IPS DF 4.7 (cell line): ENCODE measurements at regions not wholly inside any gene's neighbourhood (a gene's known extent, or its start where the extent isn't known, plus 50 kb on each side); places are given as distances from the start of the nearest gene placed in this dataset.
"Not testable (repeated sequence)": the region's sequence is repeated elsewhere in the genome, so short reads cannot be mapped to it uniquely, and the experiment has no call there.

Source experiments
- DNase-seq: peaks from one replicate; pipeline ENCODE4 v3.0.0-alpha.2; 2013; ENCODE audit warnings: low spot score; ENCODE audit errors: extremely low read depth

DNA sequence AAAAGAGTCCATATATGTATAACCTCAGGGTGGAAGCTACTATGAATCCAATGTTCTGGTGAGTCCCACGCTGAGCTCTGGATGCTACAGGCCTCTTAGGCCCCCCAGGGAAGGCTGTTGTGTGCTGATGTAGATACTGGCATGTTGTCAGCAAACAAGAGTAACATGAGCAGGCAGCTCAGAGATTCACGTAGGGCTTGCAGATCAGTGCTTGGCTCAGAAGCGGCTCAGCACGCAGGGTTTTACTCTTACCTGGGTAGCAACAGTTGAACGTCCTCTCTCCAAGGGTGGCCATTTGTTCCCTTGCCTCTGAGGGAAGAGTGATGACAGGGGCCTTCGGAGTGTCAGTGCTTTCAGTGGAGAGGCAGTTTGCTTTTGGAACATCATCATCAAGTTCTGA is 93.4 kb downstream of the ZFP64 start:
- DNase-seq, result no peak

DNA sequence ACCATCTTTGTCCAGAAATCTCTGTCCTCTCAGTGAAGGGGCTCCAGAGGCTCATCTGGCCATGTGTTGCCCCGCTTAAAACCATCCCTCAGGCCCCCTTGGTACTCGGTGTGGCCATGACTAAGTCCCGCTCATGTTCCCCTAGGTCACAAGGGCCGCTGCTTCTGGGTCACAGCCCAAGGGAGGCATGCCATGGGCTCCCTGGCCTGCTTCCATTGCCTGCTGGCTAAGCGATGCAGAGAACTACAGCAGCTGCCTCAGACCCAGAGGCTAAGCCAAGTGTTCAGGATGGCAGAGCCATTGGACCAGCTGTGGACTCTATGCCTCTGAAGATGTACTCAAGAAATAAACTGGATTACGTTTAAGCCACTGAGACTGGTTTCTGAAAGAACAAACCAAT is 95.5 kb downstream of the ZFP64 start:
- DNase-seq, result no peak

DNA sequence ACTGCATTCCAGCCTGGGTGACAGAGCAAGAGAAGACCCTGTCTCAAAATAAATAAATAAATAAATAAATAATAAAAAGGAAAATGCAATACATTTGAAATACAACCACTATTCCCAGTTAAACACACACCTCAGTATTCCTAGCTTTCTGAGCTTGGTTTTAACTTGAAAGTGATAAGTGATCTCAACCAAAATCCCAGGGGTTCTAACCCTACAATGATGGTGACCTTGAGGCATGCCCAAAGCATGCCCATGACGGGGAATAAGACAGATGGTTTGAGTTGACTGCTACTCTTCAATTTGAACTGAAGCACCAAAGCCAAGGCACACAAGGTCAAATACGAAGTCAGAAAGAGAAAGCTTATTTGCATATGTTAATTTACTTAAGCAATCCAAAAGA is 96.9 kb downstream of the ZFP64 start:
- DNase-seq, result no peak

- DNase-seq, result no peak
Observed at GRCh38 chr20:52093575-52093974, 98.0 kb downstream of the ZFP64 start.

- DNase-seq, result no peak
Observed at GRCh38 chr20:52090035-52090434, 101.5 kb downstream of the ZFP64 start.

DNA sequence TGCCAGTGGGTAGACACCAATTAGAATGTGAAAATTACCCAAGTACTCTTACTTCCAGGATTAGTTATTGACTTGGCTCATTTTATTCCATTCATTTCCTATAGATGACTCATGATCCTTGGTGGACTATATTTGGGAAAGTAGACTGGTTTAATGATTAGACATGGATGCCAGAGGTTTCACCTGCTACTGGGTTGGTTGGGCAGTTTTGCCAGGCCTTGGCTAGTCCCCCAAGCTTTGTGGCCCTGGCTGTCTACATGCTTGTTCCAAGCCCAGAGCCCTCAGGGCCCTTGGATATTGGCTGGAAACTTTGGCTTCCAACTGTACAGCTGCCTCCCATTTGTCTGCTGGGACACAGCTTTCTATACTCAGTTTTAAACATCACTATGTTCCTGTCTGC is 104.1 kb downstream of the ZFP64 start:
- no peak for DNase-seq

- DNase-seq, result no peak
Observed at GRCh38 chr20:52086878-52087277, 104.7 kb downstream of the ZFP64 start.

DNA sequence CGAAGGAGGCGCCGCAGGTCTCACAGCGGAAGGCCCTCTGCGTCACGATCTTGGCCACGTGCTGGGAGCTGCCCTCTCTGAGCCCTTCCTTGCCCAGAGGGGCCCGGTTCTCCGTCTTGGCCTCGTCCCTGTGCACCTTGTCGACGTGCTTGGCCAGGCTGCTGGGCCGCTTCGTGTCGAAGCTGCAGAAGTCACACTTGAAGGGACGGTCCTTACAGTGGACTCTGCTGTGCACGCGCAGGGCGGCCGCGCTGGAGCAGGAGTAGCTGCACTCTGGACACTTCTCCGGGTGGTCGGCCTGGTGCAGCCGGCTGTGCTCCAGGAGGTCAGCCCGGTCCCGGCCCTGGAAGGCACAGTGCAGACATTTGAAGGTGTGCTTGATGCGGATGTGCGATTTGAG is 106.9 kb downstream of the ZFP64 start:
- no peak for DNase-seq

DNA sequence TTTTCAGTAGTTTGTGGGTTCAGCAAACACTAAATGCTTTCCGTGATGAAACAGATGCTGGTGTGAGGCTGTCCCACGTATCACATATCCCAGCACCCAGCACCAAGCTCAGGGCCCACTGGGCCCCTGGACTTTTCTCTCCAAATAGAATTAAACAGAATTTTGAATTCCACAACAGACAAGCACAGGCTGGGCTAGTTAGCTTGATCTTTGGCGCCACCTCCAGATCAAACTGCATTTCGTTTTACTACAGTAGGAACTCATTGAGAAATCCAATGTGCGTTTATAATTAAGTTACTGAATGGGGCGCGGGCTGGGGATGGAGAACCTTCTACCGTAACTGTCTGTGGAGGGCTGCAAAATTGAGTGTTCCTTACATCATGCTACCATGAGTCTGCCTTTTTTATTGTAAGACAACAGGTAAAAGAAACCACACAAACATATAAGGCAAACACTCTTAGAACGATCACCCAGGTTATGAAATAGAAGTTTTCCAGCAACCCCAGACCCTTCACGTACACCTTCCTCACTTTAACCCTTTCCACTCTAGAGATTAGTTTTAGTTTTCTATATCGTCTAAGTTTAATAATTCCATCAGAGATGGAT is 107.8 kb downstream of the ZFP64 start:
- DNase-seq, result no peak

DNA sequence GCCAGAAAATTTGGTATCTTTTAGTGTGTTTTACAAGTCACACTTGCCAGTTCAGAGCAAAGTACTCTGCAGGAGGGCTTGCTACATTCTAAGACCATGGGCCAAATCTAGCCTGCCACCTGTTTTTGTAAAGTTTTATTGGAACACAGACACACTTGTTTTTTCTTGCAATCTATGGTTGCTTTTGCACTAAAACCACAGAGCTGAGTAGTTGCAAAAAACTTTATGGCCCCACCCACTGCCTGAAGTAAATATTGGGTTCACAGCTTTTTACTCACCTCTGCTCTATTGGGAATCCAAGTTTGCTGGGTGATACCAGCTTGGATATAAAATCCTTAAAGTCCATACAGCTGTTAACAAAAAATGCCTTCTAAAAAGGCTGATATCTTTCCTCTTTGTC is 109.0 kb downstream of the ZFP64 start:
- no peak for DNase-seq

DNA sequence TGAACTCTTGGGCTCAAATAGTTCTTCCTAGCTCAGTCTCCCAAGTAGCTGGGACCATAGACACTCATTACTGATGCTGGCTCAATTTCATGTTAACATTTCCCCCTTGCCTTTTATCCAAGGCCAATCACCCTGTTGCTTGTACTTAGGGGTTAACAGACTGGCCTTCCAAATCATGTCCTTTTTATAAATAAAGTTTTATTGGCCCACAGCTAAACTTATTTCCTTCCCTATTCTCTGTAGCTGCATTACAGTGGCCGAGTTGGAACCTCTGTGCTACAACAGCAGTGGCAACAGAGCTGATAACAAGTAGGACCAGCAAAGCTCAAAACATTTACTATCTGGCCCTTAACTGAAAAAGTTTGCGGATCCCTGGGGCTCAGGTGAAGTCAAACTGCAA is 109.8 kb downstream of the ZFP64 start:
- DNase-seq, result no peak

DNA sequence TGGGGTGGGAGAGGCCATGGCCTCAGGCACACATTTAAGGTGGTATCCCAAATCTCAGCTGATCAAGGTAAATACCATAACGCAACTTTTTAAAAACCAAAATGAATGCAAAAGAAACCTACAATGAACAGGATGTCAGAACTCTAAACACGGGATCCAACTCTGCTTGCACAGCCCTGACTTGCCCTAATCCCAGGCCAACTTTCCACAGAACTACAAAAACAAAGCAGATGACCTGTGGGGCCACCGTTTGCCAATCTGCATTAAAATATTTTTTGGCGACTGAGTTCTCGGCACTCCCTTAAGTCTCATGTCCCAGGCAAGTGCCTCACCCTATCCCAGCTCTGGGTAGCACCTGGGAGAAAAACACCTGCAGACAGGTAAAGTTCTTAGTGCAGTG is 110.5 kb downstream of the ZFP64 start:
- DNase-seq, result no peak

DNA sequence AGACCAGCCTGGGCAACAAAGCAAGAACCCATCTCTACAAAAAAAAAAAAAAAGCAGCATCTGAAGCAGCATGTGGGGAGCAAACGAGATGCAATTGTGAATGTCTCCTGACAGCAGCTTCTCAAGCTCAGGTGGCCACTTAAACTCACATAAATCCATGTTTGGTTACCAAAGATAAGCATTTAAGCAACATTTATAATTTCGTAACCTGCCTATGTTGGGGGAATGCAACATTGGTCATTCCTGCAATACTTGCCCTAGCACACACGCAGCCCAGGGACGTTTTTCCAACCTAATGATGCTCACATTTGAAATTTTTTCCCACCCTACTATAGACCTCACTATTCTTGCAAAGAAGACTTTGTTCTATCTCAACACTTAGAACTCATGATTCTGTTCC is 113.3 kb downstream of the ZFP64 start:
- DNase-seq, result no peak

DNA sequence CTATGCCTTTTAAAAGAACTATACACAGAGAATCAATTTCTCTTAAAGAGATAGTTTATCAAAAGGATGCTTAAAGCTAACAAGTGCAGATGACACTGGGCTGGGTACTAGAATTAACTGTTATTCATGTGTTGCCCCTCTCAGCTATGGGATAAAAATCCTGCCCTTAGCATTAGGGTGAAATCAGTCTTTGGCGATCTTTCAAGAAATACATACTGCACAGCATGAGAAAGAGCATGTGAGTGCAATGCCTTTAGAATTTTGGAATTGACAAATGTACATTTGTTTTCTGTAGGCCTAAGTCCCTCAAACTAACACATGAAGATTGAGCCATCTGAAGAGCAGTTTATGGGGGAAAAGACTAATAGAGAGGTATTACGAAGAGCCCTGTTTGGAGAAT is 115.4 kb downstream of the ZFP64 start:
- DNase-seq, result no peak

DNA sequence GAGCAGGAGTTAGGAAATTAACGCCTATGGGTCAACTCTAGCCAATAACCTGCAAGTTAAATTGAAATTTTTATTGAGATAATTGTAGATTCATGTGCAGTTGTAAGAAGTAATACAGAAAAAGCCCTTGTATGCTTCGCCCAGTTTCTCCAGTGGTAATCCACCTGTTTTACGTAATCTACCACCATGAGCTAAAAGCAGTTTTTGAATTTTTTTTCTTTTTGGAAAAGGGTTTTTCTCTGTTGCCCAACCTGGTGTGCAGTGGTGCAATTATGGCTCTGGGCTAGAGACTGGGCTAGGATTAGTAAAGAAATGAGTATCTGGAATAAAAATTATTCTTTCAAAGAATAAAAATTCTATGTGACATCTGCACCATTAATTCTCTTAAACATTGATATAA is 116.2 kb downstream of the ZFP64 start:
- no peak for DNase-seq

DNA sequence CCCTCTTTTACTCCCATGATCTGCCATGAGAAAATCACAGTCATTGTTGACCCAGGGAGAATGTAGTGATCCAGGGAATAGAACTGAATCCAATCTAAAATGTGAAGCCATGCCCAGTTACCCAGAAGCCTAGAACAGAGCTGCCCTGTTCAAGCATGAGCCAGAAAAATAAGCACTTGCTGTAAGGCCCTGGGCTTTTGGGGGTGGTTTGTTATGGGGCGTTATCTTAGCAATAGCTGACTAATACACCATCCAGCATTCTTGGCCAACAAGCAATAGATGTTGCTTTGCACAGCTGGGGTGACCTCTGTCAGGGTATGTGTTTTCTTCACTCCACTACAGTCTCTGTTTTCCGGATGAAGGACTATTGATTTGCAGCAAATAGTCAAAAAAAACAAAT is 120.4 kb downstream of the ZFP64 start:
- DNase-seq, result no peak

GRCh38 chr20:52064931-52065330 is 126.6 kb downstream of the ZFP64 start:
- no peak for DNase-seq

- DNase-seq, result no peak
Observed at GRCh38 chr20:52062452-52063209, 128.9 kb downstream of the ZFP64 start.

DNA sequence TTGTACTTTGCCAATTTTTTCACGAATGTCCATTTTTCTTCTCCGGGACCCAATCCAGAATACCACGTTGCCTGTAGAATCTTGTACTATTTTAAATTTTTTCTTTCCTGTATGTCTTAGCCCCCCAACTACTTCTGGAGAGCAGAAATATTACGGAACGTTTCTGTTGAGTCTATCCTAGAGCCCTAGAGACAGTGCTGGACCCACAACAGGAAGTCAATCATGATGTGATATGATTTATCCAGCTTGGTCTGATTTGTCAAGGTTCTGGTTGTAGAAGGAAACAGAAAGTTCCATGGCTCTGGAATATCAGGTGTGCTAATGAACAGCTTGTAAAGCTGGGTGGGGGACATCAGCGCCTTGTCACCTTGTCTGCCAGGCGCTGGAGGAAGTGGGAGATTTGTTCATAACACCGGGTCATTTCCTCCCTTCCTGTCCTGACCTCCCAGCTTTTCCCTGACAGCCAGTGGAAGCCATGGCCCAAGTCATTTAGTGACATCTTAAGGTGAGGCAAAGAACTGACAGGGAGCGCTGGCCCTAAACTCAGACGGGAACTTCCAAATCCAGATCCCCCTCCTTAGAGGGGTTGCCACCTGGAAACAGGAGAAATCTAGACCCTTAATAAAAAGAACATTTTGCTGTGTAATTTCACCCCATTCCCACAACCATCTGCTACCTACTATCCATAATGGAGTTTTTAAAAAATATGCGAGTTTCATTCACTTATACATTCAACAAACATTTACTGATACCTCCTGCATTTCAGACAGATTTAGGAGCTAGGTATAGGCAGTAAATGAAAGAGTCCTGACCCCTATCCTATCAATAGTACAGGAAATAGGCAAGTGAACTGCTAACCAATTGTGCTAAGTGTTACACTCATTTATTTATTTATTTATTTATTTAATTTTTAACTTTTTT is 130.5 kb downstream of the ZFP64 start:
- no peak for DNase-seq

DNA sequence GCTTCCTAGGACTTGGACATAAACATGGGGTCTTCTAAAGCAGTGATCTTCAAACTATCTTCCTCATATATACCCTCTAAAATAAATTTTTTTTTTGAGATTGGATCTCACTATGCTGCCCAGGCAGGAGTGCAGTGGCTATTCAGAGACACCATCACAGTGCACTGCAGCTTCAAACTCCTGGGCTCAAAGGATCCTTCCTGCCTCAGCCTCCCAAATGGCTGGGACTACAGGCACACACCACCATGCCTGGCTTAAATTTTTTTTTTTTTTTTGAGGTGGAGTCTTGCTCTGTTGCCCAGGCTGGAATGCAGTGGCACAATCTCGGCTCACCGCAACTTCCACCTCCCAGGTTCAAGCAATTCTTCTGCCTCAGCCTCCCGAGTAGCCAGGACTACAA is 134.4 kb downstream of the ZFP64 start:
- DNase-seq, result not testable (repeated sequence)

- no peak for DNase-seq
Observed at GRCh38 chr20:52056203-52057062, 135.1 kb downstream of the ZFP64 start.
